Activated T-cell treated with anti-CD3 and anti-CD28 coated beads, Interleukin-2, amount 50 U/mL, for 4 hours (primary cell): ENCODE measurements at regions not wholly inside any gene's neighbourhood (a gene's known extent, or its start where the extent isn't known, plus 50 kb on each side); places are given as distances from the start of the nearest gene placed in this dataset.
"Not testable (repeated sequence)": the region's sequence is repeated elsewhere in the genome, so short reads cannot be mapped to it uniquely, and the experiment has no call there.

Experiments used
- ATAC-seq, 2 donors: fragments of 200-7000 bp; cut with Tn5 transposase; one replicate each; pipeline ENCODE4 v1.10.0; 2021
- DNase-seq: peaks from one replicate; pipeline ENCODE4 v3.0.0-alpha.2; 2020
- H3K27me3 Mint-ChIP-seq: one replicate; pipeline ENCODE4 v1.8.0; 2021; ENCODE audit warnings: low read depth, mixed read lengths
- H3K36me3 Mint-ChIP-seq: one replicate; pipeline ENCODE4 v1.8.0; 2022; ENCODE audit warnings: mixed read lengths; ENCODE audit not compliant: insufficient read depth
- H3K4me1 Mint-ChIP-seq: one replicate; pipeline ENCODE4 v1.8.0; 2021; ENCODE audit warnings: low read depth, mixed read lengths
- H3K4me3 Mint-ChIP-seq: one replicate; pipeline ENCODE4 v1.8.0; 2021; ENCODE audit warnings: mild to moderate bottlenecking, moderate library complexity, mixed read lengths
- H3K9me3 Mint-ChIP-seq: one replicate; pipeline ENCODE4 v1.8.0; 2021; ENCODE audit warnings: mixed read lengths

GRCh38 chr16:16966439-16966838 is 504.3 kb downstream of the XYLT1 start:
- Mint-ChIP-seq H3K9me3 (peaks cover 5% of the 10 kb centered on the region), H3K4me1 (no peaks in the 10 kb centered on the region), H3K4me3 (no peak overlapping the region), H3K27me3 (peaks cover 9% of the 10 kb centered on the region), H3K36me3 (no peaks in the 10 kb centered on the region)
- no peak for ATAC-seq
- no peak for DNase-seq

- H3K9me3 Mint-ChIP-seq: no peaks in the 10 kb centered on the region
- ATAC-seq: no peak
- no peaks in the 10 kb centered on the region for H3K4me1 Mint-ChIP-seq
- no peak overlapping the region for H3K4me3 Mint-ChIP-seq
- H3K36me3 Mint-ChIP-seq: no peaks in the 10 kb centered on the region
- H3K27me3 Mint-ChIP-seq: peaks cover 7% of the 10 kb centered on the region
- no peak for DNase-seq
These were observed 499.7 kb downstream of the XYLT1 start for GRCh38 chr16:16971042-16971441.

- H3K4me3 Mint-ChIP-seq: no peak overlapping the region
- H3K27me3 Mint-ChIP-seq: peaks cover 5% of the 10 kb centered on the region
- ATAC-seq: no peak
- no peaks in the 10 kb centered on the region for H3K9me3 Mint-ChIP-seq
- H3K36me3 Mint-ChIP-seq: no peaks in the 10 kb centered on the region
- DNase-seq: no peak
- H3K4me1 Mint-ChIP-seq: no peaks in the 10 kb centered on the region
These were observed 497.9 kb downstream of the XYLT1 start for GRCh38 chr16:16972831-16973230.

GRCh38 chr16:16973707-16974591 is 496.8 kb downstream of the XYLT1 start:
- ATAC-seq: no peak
- Mint-ChIP-seq H3K4me1 (no peaks in the 10 kb centered on the region), H3K36me3 (no peaks in the 10 kb centered on the region), H3K9me3 (no peaks in the 10 kb centered on the region), H3K27me3 (peaks cover 3% of the 10 kb centered on the region), H3K4me3 (no peak overlapping the region)
- no peak for DNase-seq

GRCh38 chr16:16982614-16983013 is 488.1 kb downstream of the XYLT1 start:
- DNase-seq: no peak
- H3K9me3 Mint-ChIP-seq: no peaks in the 10 kb centered on the region
- no peak overlapping the region for H3K4me3 Mint-ChIP-seq
- no peak for ATAC-seq
- no peaks in the 10 kb centered on the region for H3K36me3 Mint-ChIP-seq
- peaks cover 6% of the 10 kb centered on the region for H3K4me1 Mint-ChIP-seq
- no peaks in the 10 kb centered on the region for H3K27me3 Mint-ChIP-seq

GRCh38 chr16:16983582-16983981 is 487.2 kb downstream of the XYLT1 start:
- DNase-seq (no peak), ATAC-seq (no peak)
- Mint-ChIP-seq H3K9me3 (no peaks in the 10 kb centered on the region), H3K4me3 (no peak overlapping the region), H3K36me3 (no peaks in the 10 kb centered on the region), H3K4me1 (peaks cover 6% of the 10 kb centered on the region), H3K27me3 (no peaks in the 10 kb centered on the region)

GRCh38 chr16:16984091-16984490 is 486.7 kb downstream of the XYLT1 start:
- H3K27me3 Mint-ChIP-seq, H3K9me3 Mint-ChIP-seq, H3K36me3 Mint-ChIP-seq, DNase-seq, ATAC-seq, H3K4me1 Mint-ChIP-seq, H3K4me3 Mint-ChIP-seq: not testable (repeated sequence)

GRCh38 chr16:16985707-16986106 is 485.1 kb downstream of the XYLT1 start:
- ATAC-seq: no peak
- DNase-seq: no peak
- Mint-ChIP-seq H3K4me3 (no peak overlapping the region), H3K9me3 (no peaks in the 10 kb centered on the region), H3K36me3 (no peaks in the 10 kb centered on the region), H3K4me1 (peaks cover 6% of the 10 kb centered on the region), H3K27me3 (no peaks in the 10 kb centered on the region)

- DNase-seq: no peak
- ATAC-seq: no peak
- H3K9me3 Mint-ChIP-seq: no peaks in the 10 kb centered on the region
- H3K4me1 Mint-ChIP-seq: peaks cover 19% of the 10 kb centered on the region
- no peaks in the 10 kb centered on the region for H3K36me3 Mint-ChIP-seq
- H3K27me3 Mint-ChIP-seq: no peaks in the 10 kb centered on the region
- H3K4me3 Mint-ChIP-seq: no peak overlapping the region
These were observed 481.8 kb downstream of the XYLT1 start for GRCh38 chr16:16988963-16989362.

GRCh38 chr16:16989368-16989767 is 481.4 kb downstream of the XYLT1 start:
- Mint-ChIP-seq H3K27me3 (no peaks in the 10 kb centered on the region), H3K36me3 (no peaks in the 10 kb centered on the region), H3K4me3 (no peak overlapping the region), H3K4me1 (peaks cover 23% of the 10 kb centered on the region), H3K9me3 (no peaks in the 10 kb centered on the region)
- DNase-seq (no peak), ATAC-seq (no peak)

- DNase-seq: no peak
- Mint-ChIP-seq H3K9me3 (no peaks in the 10 kb centered on the region), H3K36me3 (no peaks in the 10 kb centered on the region), H3K27me3 (no peaks in the 10 kb centered on the region), H3K4me3 (no peak overlapping the region), H3K4me1 (peaks cover 21% of the 10 kb centered on the region)
- ATAC-seq: no peak
These were observed 479.0 kb downstream of the XYLT1 start for GRCh38 chr16:16991711-16992110.

- peak overlapping the region; percentile 37 for H3K4me3 Mint-ChIP-seq
- peaks cover 21% of the 10 kb centered on the region for H3K4me1 Mint-ChIP-seq
- ATAC-seq (peak; percentile 27 to 32), DNase-seq (peak; percentile 6)
- no peaks in the 10 kb centered on the region for H3K9me3 Mint-ChIP-seq
- no peaks in the 10 kb centered on the region for H3K27me3 Mint-ChIP-seq
- H3K36me3 Mint-ChIP-seq: no peaks in the 10 kb centered on the region
These were observed 477.6 kb downstream of the XYLT1 start for GRCh38 chr16:16992975-16993765.

- no peaks in the 10 kb centered on the region for H3K9me3 Mint-ChIP-seq
- ATAC-seq (no peak), DNase-seq (no peak)
- H3K4me3 Mint-ChIP-seq: no peak overlapping the region
- H3K27me3 Mint-ChIP-seq: no peaks in the 10 kb centered on the region
- peaks cover 21% of the 10 kb centered on the region for H3K4me1 Mint-ChIP-seq
- H3K36me3 Mint-ChIP-seq: no peaks in the 10 kb centered on the region
These were observed 475.9 kb downstream of the XYLT1 start for GRCh38 chr16:16994831-16995230.

- Mint-ChIP-seq H3K9me3 (no peaks in the 10 kb centered on the region), H3K27me3 (no peaks in the 10 kb centered on the region), H3K4me3 (no peak overlapping the region), H3K36me3 (no peaks in the 10 kb centered on the region), H3K4me1 (peaks cover 21% of the 10 kb centered on the region)
- DNase-seq: no peak
- no peak for ATAC-seq
These were observed 473.9 kb downstream of the XYLT1 start for GRCh38 chr16:16996827-16997226.

GRCh38 chr16:16997349-16997748 is 473.4 kb downstream of the XYLT1 start:
- H3K27me3 Mint-ChIP-seq: no peaks in the 10 kb centered on the region
- no peaks in the 10 kb centered on the region for H3K36me3 Mint-ChIP-seq
- H3K9me3 Mint-ChIP-seq: no peaks in the 10 kb centered on the region
- H3K4me3 Mint-ChIP-seq: no peak overlapping the region
- peaks cover 21% of the 10 kb centered on the region for H3K4me1 Mint-ChIP-seq
- no peak for ATAC-seq
- DNase-seq: no peak
